Skeletal muscle cell (primary cell): ENCODE measurements at regions not wholly inside any gene's neighbourhood (a gene's known extent, or its start where the extent isn't known, plus 50 kb on each side); places are given as distances from the start of the nearest gene placed in this dataset.
A peak's percentile ranks its signal among the peaks of the same experiment; 100 is the strongest.
"Not testable (repeated sequence)": the region's sequence is repeated elsewhere in the genome, so short reads cannot be mapped to it uniquely, and the experiment has no call there.

ENCODE experiments used
- DNase-seq: peaks from one replicate; pipeline ENCODE4 v3.0.0-alpha.2; 2010; ENCODE audit warnings: low read depth
- H3K4me3 ChIP-seq: 2 replicates; pipeline ENCODE4 v1.5.1; 2011; ENCODE audit warnings: low read depth, mild to moderate bottlenecking, control low read depth, low read length, moderate library complexity

DNA sequence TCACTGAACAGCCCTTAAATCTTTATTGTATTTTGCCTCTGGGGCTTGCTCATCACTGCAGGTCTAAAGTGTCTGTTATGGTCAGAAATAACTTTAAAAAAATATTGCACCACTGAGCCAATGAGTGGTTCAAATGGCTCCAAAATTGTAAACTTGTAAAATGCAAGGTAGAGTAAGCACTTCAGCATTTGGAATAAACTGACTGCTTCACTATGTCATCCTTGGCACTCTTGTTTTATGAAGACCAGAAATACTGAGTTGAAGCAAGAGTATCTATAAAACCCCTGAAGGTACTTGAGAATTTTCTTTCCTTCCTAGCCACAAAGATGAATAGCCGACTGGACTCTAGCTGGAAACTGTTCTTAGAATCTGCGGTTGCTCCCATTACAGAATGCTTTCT, 390.3 kb upstream of the DPH6 start:
- no peak for DNase-seq

DNA sequence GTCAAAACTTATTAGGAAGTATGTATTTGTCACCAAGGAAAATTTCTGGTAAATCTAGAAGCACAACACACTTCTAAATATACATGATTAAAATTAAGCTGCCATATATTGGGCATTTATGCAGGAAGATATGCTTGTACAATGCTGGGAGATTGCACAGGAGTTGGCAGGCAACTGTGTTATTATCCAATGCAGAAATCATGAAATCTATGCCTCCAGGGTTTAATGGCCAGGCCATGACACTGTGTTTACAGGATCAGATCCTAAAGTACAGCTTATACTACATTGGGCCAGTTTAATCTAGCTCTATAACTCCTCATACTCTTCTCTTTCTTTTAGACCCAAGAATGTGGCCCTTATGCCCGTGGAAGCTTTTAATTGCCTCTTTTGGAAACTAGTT, 391.4 kb upstream of the DPH6 start:
- no peak for DNase-seq

More for the DNA sequence above, 390.3 kb upstream of the DPH6 start:
- H3K4me3 ChIP-seq = no peak overlapping the region

DNA sequence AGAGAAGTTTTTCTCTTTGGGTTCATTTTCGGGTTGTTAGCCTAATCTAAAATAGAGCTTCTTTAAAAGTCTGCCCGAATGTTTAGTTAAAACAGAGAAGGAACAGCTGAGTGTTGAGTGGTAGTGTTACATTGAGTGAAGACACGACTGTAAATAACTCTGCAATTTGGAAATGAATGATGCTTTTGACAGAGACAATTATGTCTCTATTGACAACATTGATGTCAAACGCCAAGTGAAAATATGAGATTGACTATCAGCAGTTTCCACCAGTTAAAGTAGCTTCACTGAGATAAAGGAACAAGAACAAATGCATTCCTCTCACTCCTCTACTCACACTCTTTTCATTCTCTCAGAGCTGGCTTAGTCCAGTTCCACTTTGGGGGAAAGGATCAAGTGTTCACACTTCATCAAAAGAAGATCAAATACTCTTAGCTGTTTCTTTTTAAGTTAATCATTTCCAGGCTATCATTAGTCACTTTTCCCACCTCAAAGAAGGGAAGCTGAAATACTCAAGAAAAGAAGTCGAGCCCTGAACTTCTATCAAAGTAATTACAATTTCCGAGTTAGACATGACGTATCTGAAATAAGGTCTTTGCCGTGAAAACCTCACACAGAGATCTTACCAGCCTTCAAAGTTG, 399.1 kb upstream of the DPH6 start:
- H3K4me3 ChIP-seq = no peak overlapping the region
- no peak for DNase-seq

More for the DNA sequence above, 391.4 kb upstream of the DPH6 start:
- H3K4me3 ChIP-seq = no peak overlapping the region

DNA sequence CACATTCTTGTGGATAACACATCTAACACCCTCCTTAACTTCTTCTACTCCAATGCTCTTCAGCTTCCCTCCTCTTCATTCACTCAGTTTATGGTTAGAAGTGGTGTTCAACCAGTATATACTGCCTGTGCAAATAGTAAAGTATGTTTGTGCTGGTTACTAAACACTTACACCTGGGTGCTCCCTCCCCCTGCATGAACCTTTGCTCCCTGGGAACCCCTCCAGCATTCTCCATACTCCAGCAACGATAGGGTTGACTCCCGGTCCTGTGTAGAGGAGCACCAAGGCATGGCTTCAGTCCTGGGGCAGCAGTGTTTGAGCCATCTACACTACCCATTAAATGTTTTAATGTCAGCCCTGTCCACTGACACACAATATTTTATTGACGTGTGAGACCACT, 407.5 kb upstream of the DPH6 start:
- DNase-seq = no peak
- H3K4me3 ChIP-seq = no peak overlapping the region

DNA sequence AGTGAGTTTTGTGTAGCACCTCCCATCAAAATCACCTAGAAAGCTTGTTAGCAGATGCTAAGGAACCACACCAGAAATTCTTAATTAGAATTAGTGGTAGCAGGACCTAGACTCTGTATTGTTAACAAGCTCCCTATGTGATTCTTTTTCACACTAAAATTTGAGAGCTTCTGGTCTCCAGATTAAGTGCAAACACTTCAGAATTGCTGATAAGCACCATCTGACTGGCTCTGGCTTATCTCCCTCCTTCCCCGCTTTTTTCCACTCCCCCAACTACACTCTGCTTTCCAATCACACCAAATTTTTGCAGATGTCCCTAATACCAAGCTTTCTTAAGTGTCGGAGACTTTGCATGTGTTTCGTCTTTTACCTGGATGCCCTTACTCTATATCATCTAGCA, 410.1 kb upstream of the DPH6 start:
- DNase-seq = no peak
- no peak overlapping the region for H3K4me3 ChIP-seq

DNA sequence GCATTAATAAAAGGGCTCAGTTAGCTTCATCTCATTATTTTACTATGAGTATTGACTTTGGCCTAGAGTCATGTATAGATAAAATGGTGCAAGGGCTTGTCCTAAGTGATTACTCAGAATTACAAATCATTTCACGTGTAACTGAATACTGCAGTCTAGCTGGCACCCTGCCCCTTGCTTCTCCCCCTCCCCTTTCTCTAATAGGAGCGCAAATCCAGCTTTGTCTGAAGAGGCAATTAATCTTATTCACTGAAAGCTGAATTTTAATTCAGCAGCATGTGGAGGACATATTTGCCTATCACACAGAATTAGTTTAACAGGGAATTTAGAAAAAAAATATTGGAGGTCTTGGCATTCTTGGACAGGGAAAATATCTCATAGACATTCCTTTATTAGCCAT, 412.1 kb upstream of the DPH6 start:
- H3K4me3 ChIP-seq = no peak overlapping the region
- DNase-seq = peak; percentile 67

DNA sequence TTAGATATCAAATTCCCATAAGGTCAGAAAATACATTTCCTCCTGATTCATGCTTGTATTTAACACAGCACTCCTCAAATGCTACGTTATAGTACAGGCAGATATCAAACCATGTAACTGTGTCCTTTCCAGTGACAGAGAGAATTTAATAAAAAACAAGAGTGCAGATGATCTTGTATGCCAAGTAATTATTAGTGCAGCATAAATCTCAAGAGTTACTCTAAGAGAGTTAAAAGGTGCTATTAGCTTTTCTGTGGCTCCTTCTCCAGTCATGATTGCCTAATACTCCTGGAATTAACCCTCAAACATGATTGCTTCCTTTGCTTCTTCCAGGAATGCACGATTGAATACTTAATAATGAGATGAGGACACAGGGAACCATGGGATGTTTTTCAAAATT, 413.0 kb upstream of the DPH6 start:
- no peak for DNase-seq
- no peak overlapping the region for H3K4me3 ChIP-seq

DNA sequence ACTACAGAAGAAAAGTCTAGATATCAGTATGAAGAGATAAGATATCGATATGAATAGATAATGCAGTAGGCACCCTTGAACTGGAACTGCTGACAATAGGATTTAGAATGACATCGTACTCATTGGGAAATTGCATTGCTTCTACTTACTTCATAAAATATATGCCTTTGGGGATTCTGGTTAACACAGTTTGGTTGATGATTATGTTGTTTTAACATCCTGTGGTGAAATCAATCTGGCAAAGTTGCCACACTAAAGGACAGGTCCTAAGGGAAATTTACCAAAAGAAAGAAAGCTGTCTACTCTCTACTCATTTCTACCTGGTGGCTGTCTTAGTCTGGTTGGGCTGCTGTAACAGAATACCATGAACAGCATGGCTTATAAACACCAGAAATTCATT, 417.4 kb upstream of the DPH6 start:
- DNase-seq = peak; percentile 55
- H3K4me3 ChIP-seq = no peak overlapping the region

DNA sequence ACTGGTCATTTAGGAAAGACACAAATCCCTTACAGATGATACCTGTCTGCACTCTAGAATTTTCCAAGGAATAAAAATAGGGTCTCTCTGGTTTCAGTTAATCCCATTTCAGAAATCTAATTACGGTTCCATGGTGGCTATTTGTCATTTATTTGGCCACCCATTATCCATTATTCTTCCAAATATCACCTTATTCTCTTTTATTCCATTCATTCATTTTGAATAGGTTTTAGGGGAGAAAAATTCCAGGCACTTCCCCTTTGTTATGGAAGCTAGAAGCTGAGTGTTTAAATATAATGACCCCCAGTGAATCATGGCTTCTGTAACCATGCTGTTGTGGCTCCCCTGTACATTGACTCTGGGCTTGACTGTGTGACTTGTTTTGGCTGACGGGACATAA, 420.8 kb upstream of the DPH6 start:
- no peak for DNase-seq
- H3K4me3 ChIP-seq = no peak overlapping the region

DNA sequence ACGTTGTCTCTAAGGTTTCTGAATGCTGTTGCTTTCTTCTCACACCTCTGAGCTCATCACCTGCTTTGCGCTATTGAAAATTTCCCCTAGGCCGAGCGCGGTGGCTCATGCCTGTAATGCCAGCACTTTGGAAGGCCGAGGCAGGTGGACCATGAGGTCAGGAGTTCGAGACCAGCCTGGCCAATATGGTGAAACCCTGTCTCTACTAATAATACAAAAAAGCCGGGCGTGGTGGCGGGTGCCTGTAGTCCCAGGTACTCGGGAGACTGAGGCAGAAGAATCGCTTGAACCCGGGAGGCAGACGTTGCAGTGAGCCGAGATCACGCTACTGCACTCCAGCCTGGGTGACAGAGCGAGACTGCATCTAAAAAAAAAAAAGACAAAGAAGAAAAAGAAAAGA, 422.0 kb upstream of the DPH6 start:
- not testable (repeated sequence) for H3K4me3 ChIP-seq, DNase-seq

DNA sequence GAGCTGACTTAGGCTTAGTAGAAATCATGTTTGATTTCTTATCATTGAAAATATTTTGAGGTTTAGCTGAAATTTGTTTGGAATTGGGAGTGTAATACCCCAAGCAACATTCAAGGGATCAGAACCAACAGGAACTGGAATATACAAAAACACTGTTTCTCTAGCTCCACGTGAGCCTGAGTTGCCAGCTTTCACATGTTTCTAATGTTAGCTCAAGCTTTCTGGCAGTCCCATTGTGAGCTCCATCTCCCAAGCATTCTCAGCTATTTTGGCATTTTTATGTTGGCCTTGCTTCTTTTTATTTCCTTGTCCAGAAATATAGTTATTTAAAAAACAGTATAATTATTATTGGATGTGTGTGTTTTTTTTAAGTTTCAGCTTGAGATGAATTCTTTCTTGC, 427.1 kb upstream of the DPH6 start:
- H3K4me3 ChIP-seq = no peak overlapping the region
- DNase-seq = no peak

DNA sequence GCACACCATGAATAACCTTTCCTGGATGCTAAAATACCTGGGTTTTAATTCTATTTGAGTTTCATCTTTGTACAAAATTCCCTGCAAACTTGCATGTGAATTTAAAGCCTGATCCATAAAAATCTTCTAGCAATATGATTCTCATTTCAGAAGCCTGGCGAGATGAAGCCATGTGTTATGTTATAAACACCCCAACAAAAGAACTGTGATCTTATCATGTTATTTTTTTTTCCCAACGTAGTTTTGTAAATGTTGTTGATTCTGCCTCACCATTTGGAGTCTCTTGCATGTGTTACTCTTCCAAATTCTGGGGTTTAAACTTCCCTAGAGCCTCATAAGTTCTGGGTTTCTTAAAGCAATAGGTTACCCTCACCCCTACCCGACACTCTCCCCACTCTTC, 428.1 kb upstream of the DPH6 start:
- no peak overlapping the region for H3K4me3 ChIP-seq
- no peak for DNase-seq

DNA sequence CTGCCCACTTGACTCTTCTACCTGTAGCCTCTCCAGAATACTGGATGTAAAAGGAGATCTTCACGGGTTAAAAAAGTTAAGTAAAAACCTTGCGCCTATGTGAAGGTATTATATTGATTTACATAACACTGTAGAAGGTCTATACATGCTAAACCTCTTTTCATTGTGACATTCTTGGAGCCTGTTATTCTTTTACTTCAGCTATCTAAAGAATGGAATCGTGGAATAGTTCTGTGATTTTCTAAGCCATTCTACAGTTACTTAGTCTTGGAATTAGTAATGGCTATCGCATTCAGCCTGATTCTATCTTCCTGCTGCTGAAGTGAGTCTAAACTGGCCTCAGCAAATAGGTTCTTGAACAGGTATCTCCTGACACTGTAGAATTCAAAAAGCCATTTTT, 430.0 kb upstream of the DPH6 start:
- DNase-seq = no peak
- no peak overlapping the region for H3K4me3 ChIP-seq

DNA sequence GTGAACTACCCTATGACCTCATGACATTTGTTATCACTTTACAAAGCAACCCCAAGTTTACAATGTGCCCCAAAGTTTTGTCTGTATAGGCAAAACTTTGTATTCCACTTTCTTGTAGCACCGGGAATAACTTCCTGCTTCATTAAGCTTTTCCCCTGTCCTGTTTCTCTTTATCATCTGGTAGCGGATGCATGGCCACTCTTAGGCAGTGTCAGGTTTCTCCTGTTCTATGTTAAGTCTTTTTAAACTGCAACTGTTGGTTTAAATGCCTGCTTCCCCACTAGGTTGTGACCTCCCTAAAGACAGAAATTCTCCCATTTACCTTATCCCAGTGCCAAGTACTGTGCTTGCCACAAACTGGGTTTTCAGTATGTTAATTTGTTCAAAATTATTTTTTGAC, 433.6 kb upstream of the DPH6 start:
- no peak for DNase-seq
- no peak overlapping the region for H3K4me3 ChIP-seq

DNA sequence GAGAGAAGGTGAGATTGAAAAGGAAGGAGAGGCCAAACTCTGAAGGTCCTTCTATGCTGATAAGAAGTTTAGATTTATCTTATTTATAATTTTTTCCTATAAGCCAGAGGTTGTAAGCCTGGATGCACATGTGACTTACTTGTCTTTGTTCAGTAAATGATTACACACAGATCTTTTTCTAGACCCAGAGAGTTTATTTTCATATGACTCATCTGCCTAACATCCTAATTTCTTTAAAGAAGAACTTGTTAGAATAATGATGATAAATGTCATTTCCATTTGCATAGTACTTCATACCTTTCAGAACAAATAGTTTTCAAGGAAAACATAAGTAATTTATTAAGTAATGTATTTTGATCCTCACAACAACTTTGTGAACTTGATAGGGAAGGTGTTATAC, 434.8 kb upstream of the DPH6 start:
- DNase-seq = no peak
- no peak overlapping the region for H3K4me3 ChIP-seq

DNA sequence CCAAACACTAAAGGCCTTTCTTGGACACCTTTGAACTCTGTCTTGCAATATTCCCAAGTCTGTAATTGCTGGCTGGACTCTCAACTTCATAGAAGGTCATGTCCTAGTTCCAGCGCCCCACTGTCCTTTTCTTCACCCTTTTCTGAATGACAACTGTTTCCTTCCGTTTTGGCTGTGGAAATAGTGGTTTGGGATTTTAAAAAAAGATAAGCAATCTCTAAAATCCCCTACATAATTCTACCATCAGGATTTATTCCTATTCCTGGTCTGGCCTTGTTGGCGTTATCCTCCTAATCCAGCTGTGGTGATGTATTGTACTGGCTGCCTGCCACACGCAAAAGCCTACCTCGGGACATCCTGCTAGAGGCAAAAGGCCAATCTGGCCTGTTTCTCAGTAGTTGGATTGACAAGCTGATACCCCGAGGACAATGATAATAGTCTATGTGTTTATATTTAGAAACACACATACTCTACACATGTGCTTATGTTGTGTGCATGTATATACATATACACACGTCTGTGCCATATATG, 440.3 kb upstream of the DPH6 start:
- no peak overlapping the region for H3K4me3 ChIP-seq
- DNase-seq = peak; percentile 7

DNA sequence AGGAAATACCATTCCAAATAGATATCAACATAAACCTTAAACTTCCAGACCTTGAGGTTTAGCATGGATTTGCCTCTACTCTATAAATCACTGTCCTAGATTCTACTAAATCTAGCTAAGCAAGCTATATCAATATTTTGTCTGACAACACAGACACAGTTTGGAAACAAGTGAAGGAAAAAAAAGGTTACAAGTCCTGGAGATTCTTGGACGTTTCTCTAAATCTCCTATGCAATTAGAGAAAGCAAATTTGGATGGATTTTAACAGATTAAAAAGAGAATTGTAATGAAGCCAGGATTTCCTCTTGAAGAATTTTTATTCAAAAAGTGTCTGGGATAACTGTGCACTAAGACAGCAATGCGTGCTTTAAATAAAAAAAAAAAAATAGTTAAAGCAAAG, 441.1 kb upstream of the DPH6 start:
- DNase-seq = no peak
- H3K4me3 ChIP-seq = no peak overlapping the region

DNA sequence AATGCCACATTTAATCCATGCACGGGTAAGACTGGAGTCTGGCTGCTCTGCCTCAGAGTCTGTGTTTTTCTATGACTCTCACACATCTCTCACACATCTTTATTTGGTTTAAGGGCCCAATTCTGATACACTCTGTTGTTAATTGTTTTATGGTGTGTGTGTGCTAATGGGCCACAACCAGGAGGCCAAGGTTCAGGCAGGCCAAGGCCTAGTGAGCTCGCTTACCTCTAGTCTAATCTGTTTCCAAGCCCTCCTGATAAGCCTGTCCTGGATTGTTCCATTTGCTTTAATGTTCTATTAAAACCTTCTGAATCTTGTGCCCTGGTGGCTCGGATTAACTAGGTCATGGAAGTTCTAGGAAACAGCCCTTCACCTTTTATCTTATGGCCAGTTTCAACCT, 445.4 kb upstream of the DPH6 start:
- H3K4me3 ChIP-seq = no peak overlapping the region
- DNase-seq = no peak

DNA sequence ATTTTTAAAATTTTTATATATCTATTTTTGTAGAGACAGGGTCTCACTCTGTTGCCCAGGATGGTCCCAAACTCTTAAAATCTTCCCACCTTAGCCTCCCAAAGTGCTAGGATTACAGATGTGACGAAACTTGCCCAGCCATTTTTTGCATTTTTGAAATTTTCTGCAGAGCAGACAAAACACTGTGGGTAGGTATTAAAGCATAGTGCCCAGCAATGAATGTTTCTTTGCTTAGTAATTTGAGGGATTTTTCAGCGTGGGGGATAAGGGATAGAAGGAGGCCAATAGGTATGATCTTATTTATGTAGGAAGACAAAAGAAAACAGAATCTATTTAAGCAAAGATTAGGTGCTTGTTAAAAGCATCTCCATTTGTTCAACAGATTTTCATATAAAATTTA, 446.8 kb upstream of the DPH6 start:
- no peak overlapping the region for H3K4me3 ChIP-seq
- no peak for DNase-seq

DNA sequence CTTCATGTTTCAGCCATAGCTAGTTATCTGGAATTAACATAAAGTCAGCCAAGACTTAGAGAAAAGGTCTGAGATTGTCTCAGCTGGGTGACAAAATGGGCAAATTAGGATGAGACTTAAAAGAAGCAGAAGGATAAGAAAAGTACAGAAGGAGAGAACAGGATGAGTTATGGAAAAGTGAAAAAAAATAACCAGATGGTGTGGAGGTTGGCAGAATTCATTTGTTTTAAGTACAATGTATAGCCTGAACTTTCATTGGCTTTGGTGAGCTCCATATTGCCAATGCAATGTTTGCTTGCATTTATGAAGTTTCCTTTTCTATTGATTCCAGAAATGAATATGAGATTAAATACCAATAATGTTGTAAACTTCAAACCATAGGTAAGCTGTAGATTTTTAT, 447.2 kb upstream of the DPH6 start:
- no peak for DNase-seq
- H3K4me3 ChIP-seq = no peak overlapping the region

DNA sequence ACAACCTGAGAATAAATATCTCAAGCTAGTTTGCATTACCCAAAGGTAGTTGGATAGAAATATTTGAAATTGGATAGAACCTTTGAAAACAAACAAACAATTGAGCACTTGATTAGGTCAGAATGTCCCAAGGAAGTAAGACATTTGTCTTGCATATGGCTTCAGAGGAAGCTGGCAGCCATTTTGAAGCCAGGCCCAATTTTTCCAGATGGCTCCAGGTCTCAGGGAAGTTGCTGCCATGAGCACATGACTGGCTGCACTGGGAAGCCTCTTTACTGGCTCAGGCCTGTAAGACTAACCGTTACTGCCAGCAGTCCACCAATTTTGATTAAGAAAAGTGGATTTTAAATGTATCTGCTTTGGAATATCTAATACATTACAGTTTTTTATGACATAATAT, 448.9 kb upstream of the DPH6 start:
- DNase-seq = no peak
- no peak overlapping the region for H3K4me3 ChIP-seq
